Hindlimb muscle (tissue), 1 donor: ENCODE measurements at regions not wholly inside any gene's neighbourhood (a gene's known extent, or its start where the extent isn't known, plus 50 kb on each side); places are given as distances from the start of the nearest gene placed in this dataset.

Experiments used
- DNase-seq: peaks from one replicate; pipeline ENCODE4 v3.0.0-alpha.2; 2013

GRCh38 chr2:125070726-125071505 lies 1045.8 kb downstream of the CNTNAP5 start:
- no peak for DNase-seq

GRCh38 chr2:125073440-125073839 lies 1048.4 kb downstream of the CNTNAP5 start:
- DNase-seq: no peak

- DNase-seq: no peak
Measured at GRCh38 chr2:125085904-125086303, 1060.8 kb downstream of the CNTNAP5 start.

GRCh38 chr2:125086313-125087184 lies 1061.5 kb downstream of the CNTNAP5 start:
- DNase-seq: no peak

- DNase-seq: no peak
Measured at GRCh38 chr2:125092276-125093009, 1067.4 kb downstream of the CNTNAP5 start.

- DNase-seq: no peak
Measured at GRCh38 chr2:125095826-125096225, 1070.7 kb downstream of the CNTNAP5 start.

- DNase-seq: no peak
Measured at GRCh38 chr2:125106710-125107109, 1081.6 kb downstream of the CNTNAP5 start.

- no peak for DNase-seq
Measured at GRCh38 chr2:125107446-125107845, 1082.4 kb downstream of the CNTNAP5 start.

- no peak for DNase-seq
Measured at GRCh38 chr2:125108251-125108650, 1083.2 kb downstream of the CNTNAP5 start.

GRCh38 chr2:125125902-125126301 lies 1100.8 kb downstream of the CNTNAP5 start:
- no peak for DNase-seq

GRCh38 chr2:125160947-125161346 lies 1135.9 kb downstream of the CNTNAP5 start:
- DNase-seq: no peak

GRCh38 chr2:125167152-125167551 lies 1142.1 kb downstream of the CNTNAP5 start:
- DNase-seq: no peak

GRCh38 chr2:125167820-125168219 lies 1142.7 kb downstream of the CNTNAP5 start:
- no peak for DNase-seq

GRCh38 chr2:125168442-125168841 lies 1143.4 kb downstream of the CNTNAP5 start:
- no peak for DNase-seq

- no peak for DNase-seq
Measured at GRCh38 chr2:125169022-125169763, 1144.1 kb downstream of the CNTNAP5 start.

GRCh38 chr2:125169764-125170146 lies 1144.7 kb downstream of the CNTNAP5 start:
- no peak for DNase-seq

- no peak for DNase-seq
Measured at GRCh38 chr2:125172181-125172580, 1147.1 kb downstream of the CNTNAP5 start.

- no peak for DNase-seq
Measured at GRCh38 chr2:125175415-125175814, 1150.3 kb downstream of the CNTNAP5 start.

- no peak for DNase-seq
Measured at GRCh38 chr2:125185691-125186270, 1160.7 kb downstream of the CNTNAP5 start.

GRCh38 chr2:125207431-125207830 lies 1182.3 kb downstream of the CNTNAP5 start:
- DNase-seq: no peak

GRCh38 chr2:125216321-125216720 lies 1191.2 kb downstream of the CNTNAP5 start:
- DNase-seq: no peak

- DNase-seq: no peak
Measured at GRCh38 chr2:125224188-125224587, 1199.1 kb downstream of the CNTNAP5 start.
